ENCODE measurements at regions not wholly inside any gene's neighbourhood (a gene's known extent, or its start where the extent isn't known, plus 50 kb on each side); places are given as distances from the start of the nearest gene placed in this dataset.
"Not testable (repeated sequence)": the region's sequence is repeated elsewhere in the genome, so short reads cannot be mapped to it uniquely, and the experiment has no call there.

DNA sequence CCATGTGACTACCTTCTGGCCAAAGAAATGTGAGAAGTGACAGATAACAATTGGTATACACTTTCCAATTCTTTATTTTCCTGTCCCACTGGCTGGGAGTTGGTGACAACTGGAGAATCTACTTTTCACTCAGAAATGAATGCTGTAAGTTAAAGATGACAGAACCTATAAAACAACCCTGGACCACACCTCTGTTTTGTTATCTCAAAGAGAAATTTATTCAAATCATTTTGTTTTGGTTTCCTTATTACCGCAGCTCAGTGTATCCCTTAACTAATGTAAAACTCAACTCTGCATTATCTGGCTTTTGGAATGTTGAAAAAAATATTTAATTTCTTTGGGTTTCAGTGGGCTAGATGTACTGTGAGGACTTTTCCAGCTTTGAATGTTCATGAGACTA is 469.8 kb downstream of the PCDH7 start:
- no peak for DNase-seq (ENCODE audit: low spot score)

DNA sequence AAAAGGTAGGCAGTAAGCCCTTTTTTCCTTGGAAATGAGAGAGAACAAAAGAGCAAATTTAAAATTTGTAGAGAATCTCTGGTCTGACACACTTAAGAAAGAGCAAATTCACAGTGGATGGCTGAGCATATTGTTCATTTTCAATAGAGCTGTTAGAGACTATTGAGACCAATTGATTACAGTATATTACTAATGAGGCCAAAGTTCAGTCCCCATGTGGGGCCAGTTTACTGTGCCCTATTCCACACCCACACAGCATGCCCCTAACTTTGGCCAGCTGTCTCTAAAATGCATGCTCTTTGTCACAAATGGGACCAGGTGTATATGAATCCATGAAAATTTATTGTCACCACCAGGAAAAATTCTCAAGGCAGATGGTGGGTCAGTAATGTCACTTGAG is 470.5 kb downstream of the PCDH7 start:
- DNase-seq (ENCODE audit: low spot score): no peak

DNA sequence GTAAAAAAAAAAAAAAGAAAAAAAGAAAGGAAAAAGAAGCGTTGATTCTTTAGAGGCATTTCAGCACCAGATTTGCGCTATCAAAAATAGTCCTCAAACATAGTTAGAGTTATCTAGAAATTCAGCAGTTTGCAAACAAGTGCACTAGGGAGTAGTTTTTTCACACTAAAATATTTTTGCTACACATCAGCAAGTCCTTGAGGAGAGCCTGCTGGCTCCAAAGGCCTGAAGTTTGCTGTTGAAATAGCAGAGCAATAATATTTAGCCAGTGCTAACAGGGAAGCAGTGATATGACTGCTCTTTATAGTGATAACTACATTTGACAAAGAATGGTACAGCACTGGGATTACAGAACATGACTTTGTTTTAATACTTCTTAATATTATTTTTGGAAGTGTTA is 472.2 kb downstream of the PCDH7 start:
- DNase-seq (ENCODE audit: low spot score): no peak

DNA sequence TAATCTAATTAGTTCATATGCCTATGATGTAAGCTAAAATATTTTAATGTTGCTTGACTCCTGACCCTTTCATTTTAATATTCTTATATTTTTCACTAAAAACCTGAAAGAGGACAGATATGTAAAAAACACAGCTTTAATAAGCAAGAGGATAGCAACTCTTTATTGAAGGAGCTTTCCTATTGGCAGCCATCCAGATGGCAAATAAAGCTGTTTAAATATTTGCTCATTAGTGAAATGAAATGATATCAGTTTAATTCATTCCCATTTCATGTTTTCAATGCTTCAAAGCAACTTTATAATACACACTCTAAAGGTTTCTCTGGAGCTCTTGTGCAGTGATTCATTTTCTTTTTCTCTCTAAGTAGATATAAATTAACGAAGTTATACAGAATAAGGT is 473.4 kb downstream of the PCDH7 start:
- DNase-seq (ENCODE audit: low spot score): no peak

DNA sequence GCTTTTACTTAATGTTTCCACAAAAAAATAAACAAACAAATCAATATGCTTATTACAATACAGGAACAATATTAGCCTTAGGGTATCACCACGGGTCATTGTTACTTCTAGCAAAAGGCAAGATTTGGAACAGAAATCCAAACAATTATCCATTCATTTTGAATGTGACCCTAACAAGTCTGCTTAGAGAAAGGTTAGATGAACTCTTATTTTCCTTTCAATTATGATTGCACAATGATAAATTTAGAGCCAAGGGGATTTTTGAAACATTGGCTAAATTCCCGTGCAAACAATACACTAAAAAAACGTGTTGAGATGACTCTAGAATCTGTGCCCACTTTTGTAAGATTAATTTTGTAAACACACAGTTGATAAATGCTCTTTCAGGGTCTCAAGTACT is 474.7 kb downstream of the PCDH7 start:
- DNase-seq (ENCODE audit: low spot score): no peak

DNA sequence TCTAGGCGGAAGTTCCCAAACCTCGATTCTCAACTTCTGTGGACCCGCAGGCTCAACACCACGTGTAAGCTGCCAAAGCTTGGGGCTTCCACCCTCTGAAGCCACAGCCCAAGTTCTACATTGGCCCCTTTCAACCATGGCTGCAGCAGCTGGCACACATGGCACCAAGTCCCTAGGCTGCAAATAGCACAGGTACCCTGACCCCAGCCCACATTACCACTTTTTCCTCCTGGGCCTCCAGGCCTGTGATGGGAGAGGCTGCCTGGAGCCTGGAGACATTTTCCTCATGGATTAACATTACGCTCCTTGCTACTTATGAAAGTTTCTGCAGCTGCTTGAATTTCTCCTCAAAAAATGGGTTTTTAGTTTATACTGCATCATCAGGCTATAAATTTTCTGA is 479.5 kb downstream of the PCDH7 start:
- no peak for DNase-seq (ENCODE audit: low spot score)

DNA sequence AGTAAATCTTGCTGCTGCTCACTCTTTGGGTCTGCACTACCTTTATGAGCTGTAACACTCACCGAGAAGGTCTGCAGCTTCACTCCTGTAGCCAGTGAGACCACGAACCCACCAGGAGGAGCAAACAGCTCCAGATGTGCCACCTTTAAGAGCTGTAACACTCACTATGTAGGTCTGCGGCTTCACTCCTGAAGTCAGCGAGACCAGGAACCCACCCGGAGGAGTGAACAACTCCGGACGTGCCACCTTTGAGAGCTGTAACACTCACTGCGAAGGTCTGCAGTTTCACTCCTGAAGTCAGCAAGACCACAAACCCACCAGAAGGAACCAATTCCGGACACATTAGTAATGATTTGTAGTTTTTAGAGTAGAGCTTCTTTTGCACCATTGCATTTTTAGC is 481.9 kb downstream of the PCDH7 start:
- DNase-seq (ENCODE audit: low spot score): not testable (repeated sequence)

DNA sequence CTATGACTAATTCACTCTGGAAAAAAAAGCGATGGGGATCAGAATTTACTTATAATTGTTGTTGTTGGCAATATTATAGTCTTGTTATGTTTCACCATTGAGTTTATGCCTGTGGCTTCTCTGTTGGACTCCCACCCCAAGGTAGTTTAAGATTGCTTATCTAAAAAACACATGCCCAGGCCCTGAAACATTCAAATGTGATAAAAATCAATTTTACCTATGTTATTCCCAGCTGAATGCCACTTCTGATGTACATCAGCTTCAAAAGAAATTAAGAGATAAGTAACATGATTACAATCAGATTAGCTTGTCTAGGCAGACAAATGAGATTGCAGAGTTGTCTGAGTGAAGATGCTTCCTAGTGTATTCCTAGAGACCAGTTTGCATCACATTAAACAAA is 484.7 kb downstream of the PCDH7 start:
- DNase-seq (ENCODE audit: low spot score): no peak

DNA sequence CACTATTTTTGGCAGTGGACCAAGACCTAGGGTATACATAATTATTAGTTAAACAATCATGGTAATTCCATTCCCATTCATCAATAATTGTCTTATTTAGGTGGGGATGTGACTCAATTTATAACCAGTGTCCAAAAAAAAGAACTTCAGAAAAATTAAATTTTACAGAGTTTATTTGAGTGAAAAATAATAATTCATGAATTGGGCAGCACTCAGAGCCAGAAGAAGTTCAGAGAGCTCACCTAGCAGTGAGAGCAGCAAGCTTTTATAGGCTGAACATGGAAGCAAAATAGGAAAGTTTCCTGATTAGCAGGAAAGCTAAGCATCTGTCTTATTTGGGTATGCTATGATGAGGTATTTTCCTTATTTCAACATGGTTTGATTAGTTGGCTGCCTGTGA is 500.8 kb downstream of the PCDH7 start:
- no peak for DNase-seq (ENCODE audit: low spot score)

DNA sequence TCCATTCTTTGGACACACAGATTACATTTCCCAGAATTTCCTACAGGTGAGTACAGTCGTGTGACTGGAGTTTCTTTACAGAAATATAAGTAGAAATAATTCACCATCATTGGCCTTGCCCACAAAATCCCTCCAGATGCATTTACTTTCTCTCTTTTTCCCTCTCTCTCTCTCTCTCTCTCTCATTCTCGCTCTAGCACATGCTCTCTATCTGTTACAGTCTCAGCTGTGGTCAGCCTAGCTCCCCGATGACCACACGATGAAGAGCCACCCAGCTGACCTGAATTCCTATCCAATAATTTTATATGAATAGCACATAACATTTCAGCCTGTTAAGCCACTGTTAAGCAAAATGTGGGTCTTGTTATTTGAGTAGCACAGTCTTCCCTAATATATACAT is 507.9 kb downstream of the PCDH7 start:
- no peak for DNase-seq (ENCODE audit: low spot score)

DNA sequence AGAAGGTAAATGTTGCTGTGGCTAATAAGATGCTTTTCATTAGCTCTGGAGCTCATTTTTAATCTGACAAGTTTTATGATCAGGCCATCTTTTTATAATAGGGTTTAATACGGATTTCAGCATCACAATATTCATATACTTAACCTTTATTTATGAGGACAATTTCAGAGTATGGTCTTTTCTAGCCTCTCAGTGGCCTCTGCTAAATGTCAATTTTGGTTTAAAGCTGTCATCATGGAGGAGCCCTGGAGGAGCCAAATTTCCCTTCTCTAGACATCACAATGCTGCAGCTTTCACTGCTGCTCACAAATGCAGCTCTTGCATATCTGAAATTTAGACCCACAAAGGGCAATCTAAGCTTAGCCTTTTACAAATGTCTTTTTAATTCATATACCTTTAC is 510.4 kb downstream of the PCDH7 start:
- DNase-seq (ENCODE audit: low spot score): no peak

DNA sequence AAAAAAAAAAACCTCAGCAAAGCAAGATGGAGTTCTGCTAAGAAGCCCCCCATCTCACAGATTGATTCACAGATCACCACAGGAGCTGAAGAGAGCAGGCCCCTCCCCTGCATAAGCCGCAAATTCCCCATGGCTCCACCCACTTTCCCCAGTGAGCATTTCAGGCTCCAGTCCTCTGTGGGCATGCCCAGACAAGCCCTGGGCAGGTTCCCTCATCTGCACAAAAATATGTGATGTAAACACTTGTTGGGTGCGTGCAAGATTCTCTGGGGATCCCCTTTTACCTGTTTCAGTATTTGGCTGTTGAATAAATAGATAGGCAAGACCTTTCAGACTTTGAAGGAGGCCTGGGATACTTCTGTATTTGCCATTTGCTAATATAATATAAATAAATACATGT is 514.3 kb downstream of the PCDH7 start:
- DNase-seq (ENCODE audit: low spot score): no peak

DNA sequence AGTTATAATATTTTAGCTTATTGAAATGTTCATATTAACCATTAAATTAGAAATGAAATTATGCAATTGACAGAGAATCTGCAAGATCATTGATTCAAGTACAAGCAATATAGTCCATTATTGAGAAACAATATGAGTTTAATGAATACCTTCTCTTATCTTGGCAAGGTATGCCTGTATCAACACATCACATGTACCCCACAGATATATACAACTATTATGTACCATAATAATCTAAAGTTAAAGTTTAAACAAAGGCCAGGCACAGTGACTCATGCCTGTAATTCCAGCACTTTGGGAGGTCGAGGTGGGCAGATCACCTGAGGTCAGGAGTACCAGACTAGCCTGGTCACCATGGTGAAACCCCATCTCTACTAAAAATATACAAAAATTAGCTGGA is 514.7 kb downstream of the PCDH7 start:
- DNase-seq (ENCODE audit: low spot score): no peak

DNA sequence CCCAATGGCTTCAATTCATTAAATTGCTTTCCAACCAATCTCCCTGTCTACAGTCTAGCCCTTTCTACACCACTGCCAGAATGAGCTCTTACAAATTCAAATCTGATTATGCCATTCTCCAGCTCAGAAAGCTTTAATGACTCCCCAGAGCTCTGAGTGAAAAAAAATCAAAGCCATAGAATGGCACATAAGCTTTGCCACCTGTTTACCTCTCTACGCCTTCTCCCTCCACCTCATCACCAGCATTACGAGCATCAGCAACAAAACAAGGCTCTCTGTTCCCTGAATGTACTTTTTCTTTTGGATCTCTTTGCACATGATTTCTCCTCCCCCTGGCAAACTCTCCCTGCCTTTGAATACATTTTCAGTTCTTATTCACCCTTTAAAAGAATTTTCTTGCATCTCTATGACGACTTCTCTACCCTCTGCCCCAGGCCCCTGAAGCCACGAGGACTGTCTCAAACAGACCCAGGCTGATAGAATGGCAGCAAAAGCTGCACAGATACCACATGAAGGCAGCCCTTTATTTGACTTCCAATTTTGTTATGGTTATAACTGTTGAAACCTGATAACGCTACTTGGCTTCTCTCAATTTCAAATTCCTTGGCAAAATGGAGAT is 516.0 kb downstream of the PCDH7 start:
- DNase-seq (ENCODE audit: low spot score): no peak

DNA sequence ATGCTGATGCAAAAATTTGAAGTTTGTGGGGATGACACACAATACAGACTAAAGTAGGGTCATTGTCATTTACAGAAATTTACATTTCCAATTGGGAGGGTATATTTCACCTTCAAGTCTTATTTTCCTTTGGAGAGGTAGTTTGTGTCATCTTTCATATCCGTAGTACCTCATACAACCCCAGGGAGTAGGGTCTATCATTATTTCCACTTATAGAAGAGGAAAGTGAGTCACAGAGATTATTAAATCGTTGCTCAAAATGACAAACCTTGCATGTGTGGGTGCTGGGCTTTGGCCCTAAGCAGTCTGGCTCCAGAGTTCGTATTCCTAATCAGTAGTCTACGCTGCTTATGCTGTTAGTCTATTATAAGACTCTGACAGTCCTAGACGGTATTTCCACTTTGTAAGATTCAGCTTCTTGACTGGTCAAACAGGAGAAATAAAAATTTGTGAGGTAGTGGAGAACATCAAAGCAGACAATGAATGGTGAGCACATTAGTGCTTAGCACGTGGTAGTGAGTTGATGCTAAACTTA is 516.5 kb downstream of the PCDH7 start:
- DNase-seq (ENCODE audit: low spot score): no peak

DNA sequence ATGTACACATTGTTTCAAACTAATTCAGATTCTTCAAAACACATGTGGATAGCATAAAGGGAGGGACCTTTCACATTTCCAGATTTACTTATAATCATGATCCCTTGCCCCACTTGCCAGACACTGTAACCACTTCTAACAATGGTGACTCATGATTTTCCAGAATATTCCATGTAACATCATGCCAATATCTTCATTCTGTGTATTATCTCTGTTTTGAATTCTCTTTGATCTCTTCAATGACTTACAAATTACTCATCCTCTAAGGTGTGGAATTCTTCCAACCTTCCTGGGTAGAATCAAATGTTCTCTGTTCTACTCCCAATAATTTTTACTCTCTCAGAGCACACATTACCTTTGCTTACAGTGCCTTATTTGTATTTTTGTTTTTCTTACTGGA is 517.1 kb downstream of the PCDH7 start:
- DNase-seq (ENCODE audit: low spot score): no peak

DNA sequence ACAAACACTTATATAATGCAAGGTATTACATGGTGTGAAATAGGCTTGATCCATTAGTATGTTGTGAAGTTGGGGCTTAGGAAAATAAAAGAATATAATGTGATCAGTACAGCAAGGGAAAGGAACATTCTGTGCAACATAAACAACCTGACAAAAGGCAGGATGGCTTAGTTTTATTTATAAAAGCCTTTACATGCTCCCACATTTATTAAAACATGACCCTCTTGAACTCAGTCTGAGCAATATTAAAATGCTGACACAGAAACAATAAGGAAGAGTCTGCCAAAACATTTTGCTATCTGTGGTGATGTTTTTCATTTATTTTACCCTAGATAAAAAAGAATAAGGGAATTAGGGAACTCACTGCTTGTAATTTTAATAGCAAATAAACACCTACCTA is 519.7 kb downstream of the PCDH7 start:
- no peak for DNase-seq (ENCODE audit: low spot score)

DNA sequence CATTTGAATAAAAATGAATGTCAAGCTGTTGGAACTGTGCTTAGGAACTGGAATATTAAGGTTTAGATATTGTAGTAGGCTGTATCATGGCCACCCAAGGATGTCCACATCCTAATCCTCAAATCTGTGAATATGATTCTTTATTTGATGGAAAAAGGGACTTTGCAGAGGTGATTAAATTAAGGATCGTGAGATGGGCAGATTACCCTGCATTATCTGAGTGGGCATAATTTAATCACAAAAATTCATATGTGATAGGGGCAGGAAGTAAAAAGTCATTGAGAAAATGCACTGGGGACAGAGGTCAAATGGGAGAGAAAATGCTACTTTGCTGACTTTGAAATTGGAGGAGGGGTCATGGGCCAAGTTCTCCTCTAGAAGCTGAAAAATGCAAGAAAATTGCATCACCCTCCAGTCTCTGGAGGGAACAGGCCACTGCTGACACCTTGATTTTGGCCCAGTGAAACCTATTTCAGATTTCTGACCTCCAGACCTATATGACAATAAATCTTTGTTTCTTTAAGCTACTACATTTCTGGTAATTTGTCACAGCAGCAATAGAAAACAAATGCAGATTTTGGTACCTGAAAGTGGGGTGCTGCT is 521.4 kb downstream of the PCDH7 start:
- DNase-seq (ENCODE audit: low spot score): no peak

DNA sequence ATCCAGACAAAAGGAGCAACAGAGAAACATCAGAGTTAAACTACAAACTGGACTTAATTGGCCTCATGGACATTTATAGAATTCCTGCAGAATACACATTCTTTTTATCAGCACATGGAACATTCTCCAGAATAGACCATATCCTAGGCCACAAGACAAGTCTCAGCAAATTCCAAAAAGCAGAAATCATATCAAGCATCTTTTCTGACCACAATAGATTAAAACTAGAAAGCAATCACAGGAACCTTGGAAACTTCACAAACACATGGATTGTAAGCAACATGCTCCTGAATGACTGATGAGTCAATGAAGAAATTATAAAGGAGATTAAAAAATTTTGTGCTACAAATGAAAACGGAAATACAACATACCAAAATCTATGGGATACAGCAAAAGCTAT is 526.7 kb downstream of the PCDH7 start:
- DNase-seq (ENCODE audit: low spot score): no peak

DNA sequence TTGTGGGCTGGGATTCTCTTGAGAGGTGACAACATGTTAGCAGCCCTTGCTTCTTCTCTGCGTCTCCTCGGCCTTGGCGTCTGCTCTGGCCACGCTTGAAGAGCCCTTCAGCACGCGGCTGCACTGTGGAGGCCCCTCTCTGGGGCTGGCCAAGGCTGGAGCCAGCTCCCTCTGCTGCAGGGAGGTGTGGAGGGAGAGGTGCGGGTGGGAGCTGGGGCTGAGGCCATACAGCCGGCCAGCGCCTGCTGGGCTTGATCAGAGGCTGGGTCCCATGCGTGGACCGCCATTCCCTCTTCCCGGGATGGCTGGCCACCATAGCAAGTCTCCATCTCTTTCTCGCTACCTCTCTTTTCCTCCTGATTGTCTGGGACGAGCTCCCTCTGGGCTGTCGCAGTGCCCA is 539.0 kb downstream of the PCDH7 start:
- DNase-seq (ENCODE audit: low spot score): no peak

DNA sequence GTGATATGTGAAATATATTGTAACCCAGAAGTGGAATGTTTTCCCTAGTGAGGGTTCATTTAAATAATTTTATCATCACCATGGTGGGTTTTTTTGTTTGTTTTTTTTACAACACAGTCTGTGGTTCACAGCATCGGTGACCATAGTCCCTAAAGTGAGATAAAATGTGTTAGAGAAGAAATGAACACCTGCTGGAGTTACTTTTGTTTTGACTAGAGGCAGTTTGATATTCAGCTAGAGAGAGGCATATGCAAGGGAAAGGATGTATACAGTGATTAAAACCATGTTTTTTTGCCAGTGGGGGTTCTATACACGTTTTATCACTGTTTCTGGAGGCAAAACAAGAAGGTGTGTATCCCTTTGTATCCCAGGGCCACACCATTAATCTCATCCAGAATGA is 541.5 kb downstream of the PCDH7 start:
- no peak for DNase-seq (ENCODE audit: low spot score)

DNA sequence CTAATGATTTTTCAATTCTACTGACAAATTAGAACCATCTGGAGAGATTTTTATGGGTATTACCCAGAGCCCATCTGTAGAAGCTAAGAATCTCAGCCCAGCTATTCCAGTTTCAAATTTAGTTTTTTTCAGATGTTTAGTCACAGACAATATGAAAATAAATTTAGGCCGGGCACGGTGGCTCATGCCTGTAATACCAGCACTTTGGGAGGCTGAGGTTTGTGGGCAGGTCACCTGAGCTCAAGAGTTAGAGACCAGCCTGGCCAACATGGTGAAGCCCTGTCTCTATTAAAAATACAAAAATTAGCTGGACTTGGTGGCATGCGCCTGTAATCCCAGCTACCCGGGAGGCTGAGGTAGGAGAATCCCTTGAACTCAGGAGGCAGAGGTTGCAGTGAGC is 545.9 kb downstream of the PCDH7 start:
- not testable (repeated sequence) for DNase-seq (ENCODE audit: low spot score)

DNA sequence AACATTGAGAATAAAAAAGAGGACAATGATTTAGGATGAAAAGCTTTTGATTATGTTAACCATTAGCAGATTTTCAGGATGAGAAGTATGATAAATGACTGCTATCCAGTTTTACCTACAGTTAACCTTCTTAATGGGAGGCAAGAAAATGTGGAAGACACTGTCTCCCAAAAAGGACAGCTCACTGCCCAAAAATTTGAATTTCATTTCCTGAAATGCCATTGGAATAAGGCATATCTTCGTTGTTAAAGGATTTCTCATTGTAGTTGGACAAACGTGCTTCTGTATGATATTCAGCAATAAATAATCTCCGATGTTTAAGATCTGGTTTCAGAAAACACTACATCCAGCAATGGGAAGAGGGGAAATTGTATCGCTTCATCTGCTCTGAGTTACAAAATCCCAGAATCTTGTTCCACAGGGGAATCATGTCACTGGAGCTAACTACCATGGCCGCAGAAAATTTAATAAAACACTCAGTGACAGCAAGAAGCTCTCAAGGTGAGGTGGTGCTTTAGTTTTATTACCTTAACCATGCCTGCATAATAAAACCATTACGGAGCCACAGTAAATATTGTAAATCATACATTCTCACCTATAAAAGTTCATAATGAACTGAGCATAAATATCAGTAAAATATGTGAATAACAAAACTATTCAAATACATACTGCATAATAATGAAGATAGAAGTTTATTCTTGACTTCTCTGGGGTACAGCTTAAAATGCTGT is 552.3 kb downstream of the PCDH7 start:
- no peak for DNase-seq (ENCODE audit: low spot score)

DNA sequence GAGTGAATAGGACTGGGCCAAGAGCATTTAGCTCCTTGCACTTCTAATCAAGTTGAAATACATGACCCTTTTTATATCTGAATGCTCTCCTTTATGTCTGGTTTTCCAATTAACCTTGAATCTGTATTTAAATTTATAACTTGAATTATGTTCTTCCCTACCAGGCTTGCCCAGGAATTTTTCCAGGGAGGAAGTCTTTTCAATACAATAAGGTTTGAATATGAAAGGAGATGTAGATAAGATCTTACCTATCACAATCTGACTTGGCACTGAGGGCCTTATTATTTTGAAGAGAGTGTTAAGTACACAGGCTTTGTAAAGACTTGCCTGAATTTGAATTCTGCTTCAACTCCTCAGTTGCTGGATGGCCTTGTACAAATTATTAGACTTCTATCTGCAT is 555.7 kb downstream of the PCDH7 start:
- DNase-seq (ENCODE audit: low spot score): no peak
